Liver (tissue), 8 donors: ENCODE measurements at regions not wholly inside any gene's neighbourhood (a gene's known extent, or its start where the extent isn't known, plus 50 kb on each side); places are given as distances from the start of the nearest gene placed in this dataset.

Experiments
- DNase-seq: peaks from one replicate; pipeline ENCODE4 v3.0.0-alpha.2; 2017; ENCODE audit warnings: low spot score
- H3K27ac ChIP-seq, 2 donors: one replicate each; pipeline ENCODE4 v1.7.0; 2013; ENCODE audit warnings: inconsistent platforms in 2 of 2, low read length in 2 of 2, control low read depth in 1 of 2, low read depth in 1 of 2, mild to moderate bottlenecking in 1 of 2
- H3K27me3 ChIP-seq, 4 donors: one replicate each; pipeline versions ENCODE4 v1.6.1 to v1.7.0; 2013; ENCODE audit warnings: low read length in 3 of 4, inconsistent platforms in 1 of 4, mild to moderate bottlenecking in 1 of 4, moderate library complexity in 1 of 4; ENCODE audit not compliant: control insufficient read depth in 4 of 4, insufficient read depth in 4 of 4
- H3K36me3 ChIP-seq, 4 donors: one replicate each; pipeline versions ENCODE4 v1.6.1 to v1.7.0; 2013; ENCODE audit warnings: low read length in 3 of 4, mild to moderate bottlenecking in 3 of 4, low read depth in 1 of 4, moderate library complexity in 1 of 4; ENCODE audit not compliant: control insufficient read depth in 4 of 4, insufficient read depth in 3 of 4
- H3K4me1 ChIP-seq, 4 donors: one replicate each; pipeline versions ENCODE4 v1.6.1 to v1.7.0; 2013; ENCODE audit warnings: low read length in 3 of 4, mild to moderate bottlenecking in 3 of 4, moderate library complexity in 1 of 4; ENCODE audit not compliant: control insufficient read depth in 4 of 4, insufficient read depth in 4 of 4
- H3K4me3 ChIP-seq, 3 donors: one replicate each; pipeline versions ENCODE4 v1.6.1 to v1.7.0; 2013; ENCODE audit warnings: low read length in 3 of 3, control low read depth in 1 of 3, low read depth in 1 of 3, mild to moderate bottlenecking in 1 of 3
- H3K9ac ChIP-seq, 2 donors: one replicate each; pipeline ENCODE4 v1.7.0; 2013; ENCODE audit warnings: low read length in 2 of 2, mild to moderate bottlenecking in 2 of 2, moderate library complexity in 2 of 2, control low read depth in 1 of 2, low read depth in 1 of 2
- H3K9me3 ChIP-seq, 4 donors: one replicate each; pipeline versions ENCODE4 v1.6.1 to v1.7.0; 2013; ENCODE audit warnings: low read length in 3 of 4; ENCODE audit not compliant: control insufficient read depth in 4 of 4
- EGR1 ChIP-seq, 2 donors: IDR thresholded peaks; 2 replicates each; pipeline ENCODE4 v1.6.1; 2016 to 2018; ENCODE audit warnings: antibody characterized with exemption in 2 of 2, low read depth in 2 of 2
- FOXA1 ChIP-seq: IDR thresholded peaks from 2 replicates; pipeline ENCODE4 v1.6.1; 2016; ENCODE audit warnings: antibody characterized with exemption
- FOXA2 ChIP-seq: IDR thresholded peaks from 2 replicates; pipeline ENCODE4 v1.6.1; 2016; ENCODE audit warnings: antibody characterized with exemption
- GABPA ChIP-seq, 2 donors: IDR thresholded peaks in 1 of 2; conservative IDR thresholded peaks in 1 of 2; 2 replicates each; pipeline ENCODE4 v1.6.1; 2016; ENCODE audit warnings: antibody characterized with exemption in 2 of 2, mild to moderate bottlenecking in 1 of 2, moderate library complexity in 1 of 2
- HNF4A ChIP-seq, 2 donors: conservative IDR thresholded peaks; 2 replicates each; pipeline ENCODE4 v1.6.1; 2016; ENCODE audit warnings: antibody characterized with exemption in 2 of 2, mild to moderate bottlenecking in 2 of 2
- HNF4G ChIP-seq: IDR thresholded peaks from 2 replicates; pipeline ENCODE4 v1.6.1; 2016; ENCODE audit warnings: antibody characterized with exemption
- JUND ChIP-seq, 2 donors: IDR thresholded peaks; 2 replicates each; pipeline ENCODE4 v1.6.1; 2016; ENCODE audit warnings: antibody characterized with exemption in 2 of 2
- NR2F2 ChIP-seq: IDR thresholded peaks from 2 replicates; pipeline ENCODE4 v1.6.1; 2016; ENCODE audit warnings: antibody characterized with exemption
- RAD21 ChIP-seq, 2 donors: IDR thresholded peaks; 2 replicates each; pipeline ENCODE4 v1.6.1; 2016; ENCODE audit warnings: antibody characterized with exemption in 2 of 2, mild to moderate bottlenecking in 2 of 2
- RXRA ChIP-seq, 2 donors: IDR thresholded peaks; 2 replicates each; pipeline ENCODE4 v1.6.1; 2017 to 2018; ENCODE audit warnings: antibody characterized with exemption in 2 of 2, mild to moderate bottlenecking in 1 of 2
- SP1 ChIP-seq: IDR thresholded peaks from 2 replicates; pipeline ENCODE4 v1.6.1; 2018; ENCODE audit warnings: antibody characterized with exemption, mild to moderate bottlenecking
- TAF1 ChIP-seq: conservative IDR thresholded peaks from 2 replicates; pipeline ENCODE4 v1.6.1; 2016; ENCODE audit warnings: antibody characterized with exemption, mild to moderate bottlenecking
- YY1 ChIP-seq: IDR thresholded peaks from 2 replicates; pipeline ENCODE4 v1.6.1; 2016; ENCODE audit warnings: antibody characterized with exemption, mild to moderate bottlenecking
- WGBS: extraction: QIAGEN DNeasy Blood & Tissue Kit; methylation state at CpG from one replicate; pipeline ENCODE4 v1.1.7; 2013; 5-methylcytosine and 5-hydroxymethylcytosine counted together
- TF ChIP-seq, protein P1 (sequence below): IDR thresholded peaks from 2 replicates; pipeline ENCODE4 v1.6.1; 2016; ENCODE audit warnings: antibody characterized with exemption
- TF ChIP-seq, protein P2 (sequence below): IDR thresholded peaks from 2 replicates; pipeline ENCODE4 v1.6.1; 2016; ENCODE audit warnings: antibody characterized with exemption
- TF ChIP-seq, protein P3 (sequence below): IDR thresholded peaks from 2 replicates; pipeline ENCODE4 v1.6.1; 2016; ENCODE audit warnings: antibody characterized with exemption
- TF ChIP-seq, protein P4 (sequence below): fragments of 150-350 bp; IDR thresholded peaks from 2 replicates; pipeline ENCODE4 v1.5.1; 2017; ENCODE audit warnings: improper control_type of control experiment, low read depth, low read length; ENCODE audit not compliant: missing input control
- TF ChIP-seq, protein P5 (sequence below): IDR thresholded peaks from 2 replicates; pipeline ENCODE4 v1.6.1; 2016; ENCODE audit warnings: antibody characterized with exemption, mild to moderate bottlenecking
- donor health status: healthy.
- donor health status: healthy.
- donor health status: healthy.
- donor health status: healthy.
- donor health status: healthy.

DNA sequence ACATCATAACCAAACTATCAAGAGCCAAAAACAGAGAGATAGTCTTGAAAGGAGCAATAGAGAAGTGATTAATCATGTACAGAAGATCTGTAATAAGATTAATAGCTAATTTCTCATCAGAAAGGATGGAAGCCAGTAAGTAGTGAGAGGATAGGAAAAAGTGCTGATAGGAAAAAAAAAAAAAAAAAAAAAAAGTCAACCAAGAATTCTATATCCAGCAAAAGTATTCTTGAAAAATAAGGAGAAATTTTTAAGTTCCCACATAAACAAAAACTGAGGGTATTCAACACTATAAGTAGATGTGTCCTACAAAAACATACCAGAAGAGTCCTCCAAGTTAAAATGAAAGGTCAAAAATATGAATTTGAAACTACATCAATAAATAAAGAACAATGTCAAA, 218.7 kb upstream of the GPC6 start:
- Histone ChIP-seq H3K36me3 (no peaks in the 10 kb centered on the region), H3K27me3 (no peaks in the 10 kb centered on the region)

DNA sequence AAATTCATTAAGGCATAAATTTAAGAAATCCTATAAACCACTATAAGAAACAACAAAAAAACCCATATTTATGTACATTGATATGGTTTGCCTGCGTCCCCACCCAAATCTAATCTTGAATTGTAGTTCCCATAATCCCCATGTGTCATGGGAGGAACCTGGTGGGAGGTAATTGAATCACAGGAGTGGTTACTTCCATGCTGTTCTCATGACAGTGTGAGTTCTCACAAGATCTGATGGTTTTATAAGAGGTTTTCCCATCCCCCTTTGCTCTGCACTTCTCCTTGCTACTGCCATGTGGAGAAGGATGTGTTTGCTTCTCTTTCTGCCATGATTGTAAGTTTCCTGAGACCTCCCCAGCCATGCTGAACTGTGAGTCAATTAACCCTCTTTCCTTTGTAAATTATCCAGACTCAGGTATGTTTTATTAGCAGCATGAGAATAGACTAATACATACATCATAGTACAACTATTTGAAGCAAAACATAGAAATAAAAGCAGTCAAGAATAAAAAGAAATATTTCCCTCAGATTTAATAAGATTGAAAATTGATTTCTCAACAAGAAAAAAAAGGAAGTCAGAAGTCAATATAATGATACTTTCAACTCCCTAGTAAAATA, 209.0 kb upstream of the GPC6 start:
- H3K27me3 ChIP-seq, result no peaks in the 10 kb centered on the region
- 77% methylated on average over 1 of the region's 1 CpG for WGBS
- no peak overlapping the region for H3K9ac ChIP-seq
- H3K27ac ChIP-seq, result no peak overlapping the region
- H3K9me3 ChIP-seq, result peaks cover 2 to 26% (median 4%) of the 10 kb centered on the region in 4 donors
- no peaks in the 10 kb centered on the region for H3K4me1 ChIP-seq
- no peaks in the 10 kb centered on the region for H3K36me3 ChIP-seq
- H3K4me3 ChIP-seq, result no peak overlapping the region
- no peak for DNase-seq
- TF ChIP-seq JUND (IDR thresholded peaks at IDR 0.05) (no peak), FOXA1 (no peak), RXRA (IDR thresholded peaks at IDR 0.05) (no peak), EGR1 (IDR thresholded peaks at IDR 0.05; ENCODE audit: low read depth in 2 of 2) (no peak), HNF4G (no peak), HNF4A (conservative IDR thresholded peaks at IDR 0.05) (no peak), FOXA2 (no peak), YY1 (no peak), GABPA (IDR thresholded peaks at IDR 0.05 in 1 of 2, conservative IDR thresholded peaks at IDR 0.05 in 1 of 2) (no peak)
- TF ChIP-seq, protein P1, sequence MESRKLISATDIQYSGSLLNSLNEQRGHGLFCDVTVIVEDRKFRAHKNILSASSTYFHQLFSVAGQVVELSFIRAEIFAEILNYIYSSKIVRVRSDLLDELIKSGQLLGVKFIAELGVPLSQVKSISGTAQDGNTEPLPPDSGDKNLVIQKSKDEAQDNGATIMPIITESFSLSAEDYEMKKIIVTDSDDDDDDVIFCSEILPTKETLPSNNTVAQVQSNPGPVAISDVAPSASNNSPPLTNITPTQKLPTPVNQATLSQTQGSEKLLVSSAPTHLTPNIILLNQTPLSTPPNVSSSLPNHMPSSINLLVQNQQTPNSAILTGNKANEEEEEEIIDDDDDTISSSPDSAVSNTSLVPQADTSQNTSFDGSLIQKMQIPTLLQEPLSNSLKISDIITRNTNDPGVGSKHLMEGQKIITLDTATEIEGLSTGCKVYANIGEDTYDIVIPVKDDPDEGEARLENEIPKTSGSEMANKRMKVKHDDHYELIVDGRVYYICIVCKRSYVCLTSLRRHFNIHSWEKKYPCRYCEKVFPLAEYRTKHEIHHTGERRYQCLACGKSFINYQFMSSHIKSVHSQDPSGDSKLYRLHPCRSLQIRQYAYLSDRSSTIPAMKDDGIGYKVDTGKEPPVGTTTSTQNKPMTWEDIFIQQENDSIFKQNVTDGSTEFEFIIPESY, result no peak
- TF ChIP-seq, protein P2, sequence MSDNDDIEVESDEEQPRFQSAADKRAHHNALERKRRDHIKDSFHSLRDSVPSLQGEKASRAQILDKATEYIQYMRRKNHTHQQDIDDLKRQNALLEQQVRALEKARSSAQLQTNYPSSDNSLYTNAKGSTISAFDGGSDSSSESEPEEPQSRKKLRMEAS, result no peak

More for the DNA sequence above, 218.7 kb upstream of the GPC6 start:
- H3K27ac ChIP-seq, result no peak overlapping the region
- no peak overlapping the region for H3K4me3 ChIP-seq
- H3K9ac ChIP-seq, result no peak overlapping the region
- no peak for DNase-seq
- H3K4me1 ChIP-seq, result no peaks in the 10 kb centered on the region
- peaks cover 0 to 6% (median under 1%) of the 10 kb centered on the region in 4 donors for H3K9me3 ChIP-seq
- TF ChIP-seq, protein P3, sequence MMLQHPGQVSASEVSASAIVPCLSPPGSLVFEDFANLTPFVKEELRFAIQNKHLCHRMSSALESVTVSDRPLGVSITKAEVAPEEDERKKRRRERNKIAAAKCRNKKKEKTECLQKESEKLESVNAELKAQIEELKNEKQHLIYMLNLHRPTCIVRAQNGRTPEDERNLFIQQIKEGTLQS, result no peak
- TF ChIP-seq JUND (IDR thresholded peaks at IDR 0.05) (no peak), GABPA (IDR thresholded peaks at IDR 0.05 in 1 of 2, conservative IDR thresholded peaks at IDR 0.05 in 1 of 2) (no peak), FOXA2 (no peak), HNF4G (no peak), TAF1 (no peak), NR2F2 (no peak), RAD21 (IDR thresholded peaks at IDR 0.05) (no peak), RXRA (IDR thresholded peaks at IDR 0.05) (no peak), EGR1 (IDR thresholded peaks at IDR 0.05; ENCODE audit: low read depth in 2 of 2) (no peak), SP1 (no peak), FOXA1 (no peak), HNF4A (conservative IDR thresholded peaks at IDR 0.05) (no peak)
- TF ChIP-seq, protein P1, result no peak
- TF ChIP-seq, protein P4, sequence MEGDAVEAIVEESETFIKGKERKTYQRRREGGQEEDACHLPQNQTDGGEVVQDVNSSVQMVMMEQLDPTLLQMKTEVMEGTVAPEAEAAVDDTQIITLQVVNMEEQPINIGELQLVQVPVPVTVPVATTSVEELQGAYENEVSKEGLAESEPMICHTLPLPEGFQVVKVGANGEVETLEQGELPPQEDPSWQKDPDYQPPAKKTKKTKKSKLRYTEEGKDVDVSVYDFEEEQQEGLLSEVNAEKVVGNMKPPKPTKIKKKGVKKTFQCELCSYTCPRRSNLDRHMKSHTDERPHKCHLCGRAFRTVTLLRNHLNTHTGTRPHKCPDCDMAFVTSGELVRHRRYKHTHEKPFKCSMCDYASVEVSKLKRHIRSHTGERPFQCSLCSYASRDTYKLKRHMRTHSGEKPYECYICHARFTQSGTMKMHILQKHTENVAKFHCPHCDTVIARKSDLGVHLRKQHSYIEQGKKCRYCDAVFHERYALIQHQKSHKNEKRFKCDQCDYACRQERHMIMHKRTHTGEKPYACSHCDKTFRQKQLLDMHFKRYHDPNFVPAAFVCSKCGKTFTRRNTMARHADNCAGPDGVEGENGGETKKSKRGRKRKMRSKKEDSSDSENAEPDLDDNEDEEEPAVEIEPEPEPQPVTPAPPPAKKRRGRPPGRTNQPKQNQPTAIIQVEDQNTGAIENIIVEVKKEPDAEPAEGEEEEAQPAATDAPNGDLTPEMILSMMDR, result no peak
- TF ChIP-seq, protein P5, sequence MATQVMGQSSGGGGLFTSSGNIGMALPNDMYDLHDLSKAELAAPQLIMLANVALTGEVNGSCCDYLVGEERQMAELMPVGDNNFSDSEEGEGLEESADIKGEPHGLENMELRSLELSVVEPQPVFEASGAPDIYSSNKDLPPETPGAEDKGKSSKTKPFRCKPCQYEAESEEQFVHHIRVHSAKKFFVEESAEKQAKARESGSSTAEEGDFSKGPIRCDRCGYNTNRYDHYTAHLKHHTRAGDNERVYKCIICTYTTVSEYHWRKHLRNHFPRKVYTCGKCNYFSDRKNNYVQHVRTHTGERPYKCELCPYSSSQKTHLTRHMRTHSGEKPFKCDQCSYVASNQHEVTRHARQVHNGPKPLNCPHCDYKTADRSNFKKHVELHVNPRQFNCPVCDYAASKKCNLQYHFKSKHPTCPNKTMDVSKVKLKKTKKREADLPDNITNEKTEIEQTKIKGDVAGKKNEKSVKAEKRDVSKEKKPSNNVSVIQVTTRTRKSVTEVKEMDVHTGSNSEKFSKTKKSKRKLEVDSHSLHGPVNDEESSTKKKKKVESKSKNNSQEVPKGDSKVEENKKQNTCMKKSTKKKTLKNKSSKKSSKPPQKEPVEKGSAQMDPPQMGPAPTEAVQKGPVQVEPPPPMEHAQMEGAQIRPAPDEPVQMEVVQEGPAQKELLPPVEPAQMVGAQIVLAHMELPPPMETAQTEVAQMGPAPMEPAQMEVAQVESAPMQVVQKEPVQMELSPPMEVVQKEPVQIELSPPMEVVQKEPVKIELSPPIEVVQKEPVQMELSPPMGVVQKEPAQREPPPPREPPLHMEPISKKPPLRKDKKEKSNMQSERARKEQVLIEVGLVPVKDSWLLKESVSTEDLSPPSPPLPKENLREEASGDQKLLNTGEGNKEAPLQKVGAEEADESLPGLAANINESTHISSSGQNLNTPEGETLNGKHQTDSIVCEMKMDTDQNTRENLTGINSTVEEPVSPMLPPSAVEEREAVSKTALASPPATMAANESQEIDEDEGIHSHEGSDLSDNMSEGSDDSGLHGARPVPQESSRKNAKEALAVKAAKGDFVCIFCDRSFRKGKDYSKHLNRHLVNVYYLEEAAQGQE, result no peak
